NCI-H82 treated with DMSO at 0.1 percent for 48 hours (cell line): ENCODE measurements at regions not wholly inside any gene's neighbourhood (a gene's known extent, or its start where the extent isn't known, plus 50 kb on each side); places are given as distances from the start of the nearest gene placed in this dataset.

Experiments used
- DNase-seq: peaks from one replicate; lab custom pipeline; 2025; ENCODE audit not compliant: unreplicated experiment; lab: John Stamatoyannopoulos, UW

DNA sequence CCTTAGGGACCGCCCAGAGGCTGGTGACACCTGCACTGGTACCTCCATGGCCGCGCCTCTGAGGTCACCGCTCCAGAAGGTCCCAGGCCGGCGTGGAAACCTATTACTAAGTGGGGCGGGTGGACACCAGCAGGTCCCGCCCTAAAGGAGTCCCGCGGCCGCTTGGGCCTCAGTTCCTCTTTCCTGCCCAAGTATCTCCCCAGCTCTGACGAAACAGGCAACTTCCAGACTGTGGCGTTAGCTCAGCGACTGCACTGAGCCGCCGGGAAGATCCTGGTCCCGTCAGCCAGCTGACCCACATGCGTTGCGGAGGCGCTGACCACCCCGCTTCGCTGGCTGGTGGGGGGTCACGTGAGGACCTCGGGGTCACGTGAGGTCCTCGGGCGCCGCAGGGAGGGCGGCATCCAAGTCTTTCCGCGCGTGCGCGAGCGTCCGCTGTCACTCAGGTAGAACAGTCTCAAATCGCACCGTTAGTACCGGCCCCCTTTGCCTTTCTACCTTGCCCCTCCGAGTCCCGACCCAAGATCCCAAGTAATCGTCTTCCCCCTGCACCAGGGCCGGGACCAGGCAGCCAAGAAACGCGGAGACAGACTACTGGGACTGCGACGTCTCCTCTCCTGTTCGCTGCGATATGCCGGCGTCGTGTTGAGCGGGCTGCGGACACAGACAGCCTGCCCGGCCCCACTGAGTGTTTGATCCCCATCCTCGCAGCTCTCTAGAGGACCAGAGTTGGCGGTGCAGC, 53.7 kb upstream of the KDM4C start:
- DNase-seq: peak; percentile 50

DNA sequence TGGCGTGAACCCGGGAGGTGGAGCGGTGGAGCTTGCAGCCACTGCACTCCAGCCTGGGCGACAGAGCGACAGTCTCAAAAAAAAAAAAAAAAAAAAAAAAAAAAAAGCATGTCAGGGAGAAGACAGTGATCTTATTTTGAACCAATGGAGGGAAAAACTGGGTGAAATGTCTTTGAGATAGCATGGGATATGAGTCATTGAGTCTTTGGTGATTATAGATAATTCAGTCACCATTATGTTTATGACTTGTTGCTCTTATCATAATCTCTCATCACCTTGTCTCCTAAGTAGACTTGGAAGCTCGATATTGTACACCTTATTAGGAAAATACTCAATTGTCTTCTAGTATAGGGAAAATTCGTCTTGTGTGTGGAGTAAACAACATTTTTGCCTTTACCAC, 55.1 kb upstream of the KDM4C start:
- no peak for DNase-seq

GRCh38 chr9:6696178-6696577, 50.6 kb upstream of the GLDC start:
- no peak for DNase-seq

- no peak for DNase-seq
Observed at GRCh38 chr9:6695121-6695814, 49.7 kb upstream of the GLDC start.
